ENCODE measurements at regions not wholly inside any gene's neighbourhood (a gene's known extent, or its start where the extent isn't known, plus 50 kb on each side); places are given as distances from the start of the nearest gene placed in this dataset.

DNA sequence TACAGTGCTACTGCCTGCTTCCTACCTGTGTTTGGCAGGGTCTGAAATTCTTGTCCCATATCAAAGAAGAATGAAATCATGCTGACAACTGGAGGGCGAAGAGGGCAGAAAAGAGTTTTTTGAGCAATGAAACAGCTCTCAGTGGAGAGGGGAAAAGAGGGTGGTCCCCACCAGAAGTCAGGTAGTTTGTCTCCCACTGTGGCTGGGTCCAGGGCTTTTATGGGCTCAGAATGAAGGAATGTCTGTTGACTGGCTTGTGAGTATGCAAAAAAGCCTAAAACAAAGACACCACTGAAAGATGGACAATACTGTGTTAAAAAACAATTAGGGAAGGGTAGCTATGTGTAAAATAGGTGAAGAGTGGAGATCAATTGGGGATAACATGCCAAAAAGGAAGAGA, 115.0 kb downstream of the ADAM29 start:
- no peak for DNase-seq (ENCODE audit: low spot score in 2 of 2)
- Histone ChIP-seq H3K36me3 (replicated peaks) (no peaks in the 10 kb centered on the region), H3K4me3 (no peak overlapping the region), H3K9me3 (peaks cover 5% of the 10 kb centered on the region; the same call in 1 of the 2 replicates), H3K4me1 (peaks cover 8% of the 10 kb centered on the region), H3K27me3 (ENCODE audit: low read depth) (no peaks in the 10 kb centered on the region)
- in situ Hi-C loops (cut with MboI; ENCODE audit: low sequenced_read_pairs): no loop called here

DNA sequence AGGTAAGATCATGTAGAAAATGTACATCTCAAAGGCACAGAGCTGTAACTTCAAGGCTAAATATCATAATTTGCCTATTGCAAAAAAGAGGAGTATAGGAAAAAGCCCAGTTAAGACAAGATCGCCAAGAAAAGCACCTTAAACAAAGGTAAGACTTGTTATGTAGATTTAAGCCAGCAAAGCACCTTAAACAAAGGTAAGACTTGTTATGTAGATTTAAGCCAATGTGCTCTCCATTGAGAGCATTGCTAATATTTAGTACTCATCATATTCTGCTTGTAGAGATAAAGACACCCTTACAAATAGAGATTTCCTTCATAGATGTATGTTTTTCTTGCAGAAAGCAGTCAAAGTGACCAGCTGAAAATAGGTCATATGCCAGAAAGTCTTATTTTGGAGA, 115.8 kb downstream of the ADAM29 start:
- in situ Hi-C loops (cut with MboI; ENCODE audit: low sequenced_read_pairs): no loop called here
- H3K27me3 ChIP-seq (ENCODE audit: low read depth): no peaks in the 10 kb centered on the region
- no peaks in the 10 kb centered on the region for H3K36me3 ChIP-seq (replicated peaks)
- H3K9me3 ChIP-seq: peaks cover 5% of the 10 kb centered on the region; the same call in 1 of the 2 replicates
- H3K4me1 ChIP-seq: peaks cover 8% of the 10 kb centered on the region
- no peak overlapping the region for H3K4me3 ChIP-seq
- peak in 1 of 2 experiments; percentile 66 for DNase-seq (ENCODE audit: low spot score in 2 of 2)

DNA sequence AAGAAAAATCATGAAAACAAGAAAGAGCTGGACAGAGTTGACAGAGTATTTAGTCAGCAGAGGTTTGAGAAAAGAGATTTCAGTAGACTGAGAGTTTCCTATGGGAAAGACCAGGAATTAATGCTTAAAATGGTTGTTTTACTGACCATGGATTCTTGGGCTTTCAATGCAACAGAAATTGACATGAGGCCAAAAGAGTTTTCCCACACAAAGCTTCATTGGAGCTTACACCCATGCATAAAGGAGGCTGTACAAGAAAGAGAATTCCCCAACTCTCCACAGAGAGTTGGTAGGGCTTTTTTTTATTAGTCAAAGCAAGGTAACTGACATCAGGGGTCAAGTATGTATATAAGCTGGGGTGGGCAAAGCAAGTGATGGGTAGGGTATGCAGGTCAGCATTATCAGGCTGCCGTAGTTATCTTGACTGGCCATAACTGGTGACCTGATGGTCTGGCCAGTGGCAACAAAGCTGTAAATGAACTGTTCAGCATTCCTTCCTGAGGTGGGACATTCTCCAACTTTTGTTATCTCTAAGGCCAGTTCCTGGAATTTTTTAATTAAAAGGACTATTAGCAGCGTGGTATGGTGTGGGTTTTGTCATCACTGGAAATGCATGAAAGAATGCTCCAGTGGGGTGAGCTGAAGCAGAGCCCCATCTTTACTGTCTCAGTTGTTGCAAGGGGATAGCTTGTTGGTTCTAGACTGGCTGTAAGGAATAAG, 117.0 kb downstream of the ADAM29 start:
- Histone ChIP-seq H3K36me3 (replicated peaks) (no peaks in the 10 kb centered on the region), H3K27me3 (ENCODE audit: low read depth) (no peaks in the 10 kb centered on the region), H3K4me1 (peaks cover 8% of the 10 kb centered on the region), H3K4me3 (no peak overlapping the region), H3K9me3 (peaks cover 5% of the 10 kb centered on the region; the same call in 1 of the 2 replicates)
- in situ Hi-C loops (cut with MboI; ENCODE audit: low sequenced_read_pairs): no loop called here
- DNase-seq (ENCODE audit: low spot score in 2 of 2): no peak

DNA sequence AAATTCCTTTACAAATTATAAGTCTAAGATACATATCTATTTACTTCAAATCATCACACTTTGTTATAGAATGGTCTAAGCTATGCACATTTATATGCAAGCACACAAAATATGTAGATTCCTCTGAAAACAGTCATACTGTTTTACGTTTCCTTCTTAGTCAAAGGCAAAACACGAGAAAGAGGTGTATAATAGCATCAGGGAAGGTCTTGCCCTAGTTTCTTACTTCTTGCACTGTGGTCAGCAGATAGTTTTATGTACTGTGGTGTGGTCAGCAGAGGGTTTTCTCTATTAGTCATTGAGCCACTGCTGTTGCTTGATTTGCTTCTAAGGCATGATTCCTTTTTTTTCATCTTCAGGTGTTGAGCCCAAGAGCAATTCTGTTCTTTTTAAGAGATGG, 117.7 kb downstream of the ADAM29 start:
- DNase-seq (ENCODE audit: low spot score in 2 of 2): no peak
- H3K4me1 ChIP-seq: peaks cover 8% of the 10 kb centered on the region
- in situ Hi-C loops (cut with MboI; ENCODE audit: low sequenced_read_pairs): no loop called here

DNA sequence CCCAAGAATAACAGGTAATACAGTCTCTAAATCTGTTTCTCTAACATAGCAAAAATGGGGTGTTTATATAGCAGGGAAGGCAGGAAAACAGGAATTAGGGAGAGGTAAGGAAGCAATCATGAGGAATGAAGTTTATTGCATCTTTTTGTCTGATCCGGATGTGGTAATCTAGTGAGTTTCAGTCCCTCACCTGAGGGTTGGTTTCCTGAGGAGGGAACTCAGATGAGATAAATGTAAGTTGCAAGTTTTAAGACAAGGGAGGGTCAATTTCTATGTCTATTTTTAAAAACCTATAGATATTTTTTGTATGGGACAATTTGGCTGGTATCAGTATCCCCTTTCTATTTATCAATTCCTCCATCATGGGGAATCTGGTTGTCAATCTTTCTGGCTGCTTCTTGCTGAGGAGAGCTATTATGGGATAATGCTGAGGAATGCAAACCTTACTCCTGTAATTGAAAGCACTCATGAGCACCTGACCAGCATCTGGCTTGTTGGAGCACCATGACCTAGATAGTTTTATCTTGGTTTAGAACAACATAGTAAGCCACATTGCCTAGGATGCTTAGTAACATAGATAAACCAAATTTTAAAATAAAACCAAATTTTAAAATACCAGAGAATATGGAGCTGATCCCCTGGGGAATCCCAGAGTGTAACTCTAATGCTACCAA, 130.1 kb downstream of the ADAM29 start:
- Histone ChIP-seq H3K36me3 (replicated peaks) (no peaks in the 10 kb centered on the region), H3K9me3 (no peaks in the 10 kb centered on the region), H3K4me3 (no peak overlapping the region), H3K27me3 (ENCODE audit: low read depth) (no peaks in the 10 kb centered on the region), H3K4me1 (no peaks in the 10 kb centered on the region)
- in situ Hi-C loops (cut with MboI; ENCODE audit: low sequenced_read_pairs): no loop called here
- DNase-seq (ENCODE audit: low spot score in 2 of 2): no peak

More for the DNA sequence above, 117.7 kb downstream of the ADAM29 start:
- H3K4me3 ChIP-seq: no peak overlapping the region
- no peaks in the 10 kb centered on the region for H3K27me3 ChIP-seq (ENCODE audit: low read depth)
- no peaks in the 10 kb centered on the region for H3K36me3 ChIP-seq (replicated peaks)
- peaks cover 5% of the 10 kb centered on the region; the same call in 1 of the 2 replicates for H3K9me3 ChIP-seq

DNA sequence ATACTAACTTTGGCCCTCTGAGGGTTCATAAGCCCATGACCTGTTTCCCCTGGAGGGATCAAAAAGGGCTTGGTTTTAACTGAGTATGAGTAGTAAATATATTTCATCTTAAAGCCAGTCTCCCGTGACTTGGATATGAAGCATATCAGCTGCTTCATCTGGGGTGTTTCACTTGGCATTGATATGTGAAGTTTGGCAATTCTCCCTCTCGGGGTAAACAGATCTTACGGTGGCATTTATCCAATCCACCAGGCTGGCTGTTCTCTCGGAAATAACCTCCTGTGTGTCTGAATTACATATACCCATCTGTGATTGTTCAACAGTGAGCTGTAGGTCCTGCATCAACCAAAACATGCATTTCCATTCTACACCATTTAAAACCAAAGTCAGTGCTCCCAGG, 130.7 kb downstream of the ADAM29 start:
- Histone ChIP-seq H3K27me3 (ENCODE audit: low read depth) (no peaks in the 10 kb centered on the region), H3K9me3 (no peaks in the 10 kb centered on the region), H3K36me3 (replicated peaks) (no peaks in the 10 kb centered on the region), H3K4me1 (no peaks in the 10 kb centered on the region), H3K4me3 (no peak overlapping the region)
- in situ Hi-C loops (cut with MboI; ENCODE audit: low sequenced_read_pairs): no loop called here
- DNase-seq (ENCODE audit: low spot score in 2 of 2): no peak

DNA sequence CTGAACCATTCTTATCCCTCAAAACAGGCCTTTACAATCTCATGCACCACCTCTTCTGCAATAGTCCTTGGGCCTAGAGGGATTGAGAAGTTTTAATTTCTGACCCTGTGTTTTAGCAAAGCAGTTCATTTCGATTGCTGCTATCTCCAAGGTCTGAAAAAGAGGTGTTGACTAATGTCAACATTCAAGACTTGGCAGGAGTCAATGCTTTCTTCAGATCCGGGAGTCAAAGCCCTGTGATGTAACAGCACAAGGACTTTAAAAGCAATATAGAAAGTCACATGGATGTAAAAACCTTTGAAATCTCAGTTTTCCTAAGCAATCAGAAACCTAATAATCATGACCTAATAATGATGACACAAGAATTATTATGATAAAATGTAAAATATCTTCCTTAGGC, 133.8 kb downstream of the ADAM29 start:
- in situ Hi-C loops (cut with MboI; ENCODE audit: low sequenced_read_pairs): no loop called here

DNA sequence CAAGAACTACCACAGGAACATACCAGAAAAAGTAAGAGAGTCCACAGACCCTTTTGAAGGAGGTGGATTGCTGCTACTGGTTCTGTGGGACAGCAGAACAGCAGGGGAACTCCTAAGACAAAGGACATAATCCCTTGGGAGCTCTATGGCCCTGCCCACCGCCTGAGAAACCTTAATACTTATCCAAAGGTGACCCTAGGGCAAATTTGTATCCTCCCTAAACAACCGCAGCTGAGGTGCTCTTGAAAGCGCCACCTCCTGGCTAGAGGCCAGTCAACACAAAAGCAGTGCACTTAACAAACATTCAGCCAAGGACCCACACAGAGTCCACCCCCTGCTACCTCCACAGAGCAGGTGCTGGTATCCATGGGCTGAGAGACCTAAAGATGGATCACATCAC, 136.8 kb downstream of the ADAM29 start:
- Histone ChIP-seq H3K27me3 (ENCODE audit: low read depth) (no peaks in the 10 kb centered on the region), H3K4me3 (no peak overlapping the region), H3K4me1 (no peaks in the 10 kb centered on the region), H3K9me3 (no peaks in the 10 kb centered on the region; the same call in 1 of the 2 replicates), H3K36me3 (replicated peaks) (no peaks in the 10 kb centered on the region)
- in situ Hi-C loops (cut with MboI; ENCODE audit: low sequenced_read_pairs): no loop called here
- DNase-seq (ENCODE audit: low spot score in 2 of 2): peak; percentile 3 to 24

More for the DNA sequence above, 133.8 kb downstream of the ADAM29 start:
- Histone ChIP-seq H3K36me3 (replicated peaks) (no peaks in the 10 kb centered on the region), H3K27me3 (ENCODE audit: low read depth) (no peaks in the 10 kb centered on the region), H3K4me1 (no peaks in the 10 kb centered on the region), H3K4me3 (no peak overlapping the region), H3K9me3 (no peaks in the 10 kb centered on the region)
- DNase-seq (ENCODE audit: low spot score in 2 of 2): no peak

DNA sequence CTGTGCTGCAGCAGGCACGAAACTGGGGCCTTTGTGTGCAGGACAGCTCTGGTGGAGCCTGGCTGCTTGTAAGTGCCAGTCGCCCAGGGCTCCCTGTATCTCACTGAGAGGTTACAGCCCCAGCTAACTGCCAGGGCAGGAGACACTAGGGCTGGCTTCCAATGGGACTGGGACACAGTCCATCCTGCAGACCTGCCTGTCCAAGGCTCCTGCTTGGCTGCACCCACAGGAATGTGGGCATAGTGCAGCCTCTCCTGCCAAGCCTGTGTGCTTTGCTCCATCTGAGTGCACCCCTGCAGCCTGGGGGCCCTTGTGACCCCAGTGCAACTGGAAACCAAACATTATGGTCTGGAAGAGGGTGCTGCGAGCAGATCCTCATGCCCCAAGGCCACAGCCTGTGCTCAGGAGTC, 144.0 kb downstream of the ADAM29 start:
- DNase-seq (ENCODE audit: low spot score in 2 of 2): no peak
- H3K4me3 ChIP-seq: no peak overlapping the region
- in situ Hi-C loops (cut with MboI; ENCODE audit: low sequenced_read_pairs): no loop called here
- no peaks in the 10 kb centered on the region for H3K4me1 ChIP-seq
- H3K36me3 ChIP-seq (replicated peaks): no peaks in the 10 kb centered on the region
- 0 out of 2 replicates have a peak, but pooled peaks cover 2% of the 10 kb centered on the region for H3K27me3 ChIP-seq (ENCODE audit: low read depth)
- no peaks in the 10 kb centered on the region; the same call in 1 of the 2 replicates for H3K9me3 ChIP-seq

DNA sequence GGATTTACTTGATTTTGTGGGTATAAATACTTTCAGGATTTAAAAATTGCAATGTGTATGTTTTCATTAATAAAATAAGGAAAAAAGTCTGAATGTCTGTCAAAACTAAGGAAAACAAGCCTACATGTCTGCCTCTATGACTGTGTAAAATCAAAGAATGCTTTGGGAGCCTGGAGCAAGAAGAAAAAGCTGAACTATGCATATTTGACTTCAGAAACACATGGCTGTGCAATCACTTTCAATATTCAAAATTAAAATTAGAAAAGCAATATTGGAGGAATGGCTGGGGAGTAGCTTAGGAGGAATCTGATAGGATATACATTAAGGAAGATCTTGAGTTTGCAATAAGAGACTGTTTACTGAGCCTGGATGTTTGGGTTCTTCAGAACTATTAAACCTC, 147.1 kb downstream of the ADAM29 start:
- Histone ChIP-seq H3K4me1 (no peaks in the 10 kb centered on the region), H3K27me3 (ENCODE audit: low read depth) (0 out of 2 replicates have a peak, but pooled peaks cover 2% of the 10 kb centered on the region), H3K36me3 (replicated peaks) (no peaks in the 10 kb centered on the region), H3K4me3 (no peak overlapping the region), H3K9me3 (no peaks in the 10 kb centered on the region)
- no peak for DNase-seq (ENCODE audit: low spot score in 2 of 2)
- in situ Hi-C loops (cut with MboI; ENCODE audit: low sequenced_read_pairs): no loop called here

DNA sequence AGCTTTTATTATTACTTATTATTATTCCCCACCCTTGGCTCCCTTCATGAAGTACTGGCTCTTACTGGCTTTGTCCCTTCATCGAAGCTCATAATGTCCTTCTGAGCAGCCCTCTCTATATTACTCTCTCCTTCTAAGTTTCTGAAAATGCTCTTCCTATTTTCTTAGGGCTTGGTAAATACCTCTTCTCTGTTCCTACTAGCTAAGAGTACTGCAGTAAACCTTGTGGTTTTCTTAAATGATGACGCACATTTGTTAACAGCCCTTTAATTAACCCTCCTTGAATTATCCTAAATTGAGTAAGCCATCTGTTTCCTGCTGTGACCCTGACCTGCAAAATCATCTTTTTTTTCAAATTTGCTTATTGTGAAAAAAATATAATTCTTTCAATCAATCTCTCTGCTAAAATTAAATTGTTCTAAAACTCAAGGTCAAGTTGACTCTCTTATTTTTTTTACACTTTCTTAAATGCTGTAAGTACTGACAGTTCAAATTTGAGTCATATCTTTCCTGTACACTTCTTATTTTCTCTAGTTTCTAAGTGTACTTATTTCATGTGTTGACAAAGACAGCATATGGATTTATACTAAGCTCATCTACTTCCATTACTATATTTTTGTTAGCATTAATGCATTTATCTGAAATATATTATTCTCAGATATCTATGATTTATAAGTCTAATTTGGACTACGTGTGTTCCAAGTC, 148.9 kb downstream of the ADAM29 start:
- Histone ChIP-seq H3K9me3 (no peaks in the 10 kb centered on the region), H3K4me1 (no peaks in the 10 kb centered on the region), H3K36me3 (replicated peaks) (no peaks in the 10 kb centered on the region), H3K4me3 (no peak overlapping the region), H3K27me3 (ENCODE audit: low read depth) (0 out of 2 replicates have a peak, but pooled peaks cover 2% of the 10 kb centered on the region)
- no peak for DNase-seq (ENCODE audit: low spot score in 2 of 2)
- in situ Hi-C loops (cut with MboI; ENCODE audit: low sequenced_read_pairs): no loop called here

DNA sequence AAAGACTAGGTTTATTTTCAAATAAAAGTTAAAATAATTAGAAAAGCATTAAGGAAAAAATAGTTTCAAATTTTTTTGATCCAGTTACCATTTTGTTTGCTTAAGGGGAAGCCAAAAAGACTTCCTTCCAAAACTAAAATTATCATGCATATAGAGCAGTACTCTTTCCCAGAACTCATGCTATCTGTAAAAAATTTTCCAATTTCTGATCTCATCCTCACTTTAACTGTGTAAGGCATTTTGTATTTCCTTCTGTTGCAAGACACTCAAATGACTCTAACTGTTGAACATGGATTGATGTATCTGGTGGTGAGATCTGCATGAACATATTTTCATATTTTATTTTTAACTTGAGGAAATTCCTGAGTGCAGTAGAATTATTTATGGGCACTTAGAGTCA, 150.1 kb downstream of the ADAM29 start:
- in situ Hi-C loops (cut with MboI; ENCODE audit: low sequenced_read_pairs): no loop called here
- H3K9me3 ChIP-seq: no peaks in the 10 kb centered on the region

DNA sequence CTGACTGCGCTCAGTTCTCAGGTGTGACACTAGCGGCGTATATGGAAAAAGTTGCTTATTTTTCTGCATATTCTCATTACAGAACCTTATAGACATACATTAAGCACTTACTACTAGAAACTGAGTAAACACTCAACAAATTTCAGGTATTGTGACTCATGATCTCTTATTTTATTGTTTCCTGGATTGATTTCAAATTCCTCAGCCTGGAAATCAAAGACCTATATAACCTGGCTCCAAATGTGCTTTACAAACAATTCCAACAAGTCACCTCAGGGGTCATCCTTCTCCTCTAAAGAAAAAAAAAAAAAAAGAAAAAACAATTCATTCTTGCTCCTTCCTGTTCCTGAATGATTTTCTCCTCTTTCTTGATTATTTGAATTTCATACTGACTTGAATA, 152.3 kb downstream of the ADAM29 start:
- Histone ChIP-seq H3K9me3 (no peaks in the 10 kb centered on the region), H3K4me3 (no peak overlapping the region), H3K36me3 (replicated peaks) (no peaks in the 10 kb centered on the region), H3K27me3 (ENCODE audit: low read depth) (no peaks in the 10 kb centered on the region), H3K4me1 (no peaks in the 10 kb centered on the region)
- in situ Hi-C loops (cut with MboI; ENCODE audit: low sequenced_read_pairs): no loop called here
- no peak for DNase-seq (ENCODE audit: low spot score in 2 of 2)

More for the DNA sequence above, 150.1 kb downstream of the ADAM29 start:
- no peak overlapping the region for H3K4me3 ChIP-seq
- H3K36me3 ChIP-seq (replicated peaks): no peaks in the 10 kb centered on the region
- DNase-seq (ENCODE audit: low spot score in 2 of 2): no peak
- no peaks in the 10 kb centered on the region for H3K4me1 ChIP-seq
- 0 out of 2 replicates have a peak, but pooled peaks cover 2% of the 10 kb centered on the region for H3K27me3 ChIP-seq (ENCODE audit: low read depth)

DNA sequence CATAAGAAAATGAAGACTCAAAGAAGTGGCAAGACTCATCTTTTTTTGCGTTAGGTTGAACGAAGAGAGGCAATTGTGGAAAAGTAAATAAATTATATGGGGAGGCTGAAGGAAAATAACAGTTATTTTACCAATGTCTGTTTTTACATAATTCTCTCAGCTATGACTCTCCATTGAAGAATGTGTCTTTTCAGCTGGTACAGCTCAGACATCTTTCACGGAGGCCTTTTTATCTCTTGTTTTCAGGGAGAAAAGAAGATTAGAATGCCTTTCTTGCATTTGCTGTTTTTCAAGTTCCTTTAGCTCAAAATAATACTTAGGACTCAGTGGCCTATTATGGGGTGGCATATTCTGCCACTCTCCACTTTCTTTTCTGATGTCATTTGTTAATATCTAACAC, 153.0 kb downstream of the ADAM29 start:
- no peaks in the 10 kb centered on the region for H3K9me3 ChIP-seq
- no peak overlapping the region for H3K4me3 ChIP-seq
- DNase-seq (ENCODE audit: low spot score in 2 of 2): no peak
- no peaks in the 10 kb centered on the region for H3K36me3 ChIP-seq (replicated peaks)
- in situ Hi-C loops (cut with MboI; ENCODE audit: low sequenced_read_pairs): no loop called here
- H3K4me1 ChIP-seq: no peaks in the 10 kb centered on the region
- H3K27me3 ChIP-seq (ENCODE audit: low read depth): no peaks in the 10 kb centered on the region

All from HAP-1 (cell line).